ENCODE measurements at regions not wholly inside any gene's neighbourhood (a gene's known extent, or its start where the extent isn't known, plus 50 kb on each side); places are given as distances from the start of the nearest gene placed in this dataset.
A peak's percentile ranks its signal among the peaks of the same experiment; 100 is the strongest.

DNA sequence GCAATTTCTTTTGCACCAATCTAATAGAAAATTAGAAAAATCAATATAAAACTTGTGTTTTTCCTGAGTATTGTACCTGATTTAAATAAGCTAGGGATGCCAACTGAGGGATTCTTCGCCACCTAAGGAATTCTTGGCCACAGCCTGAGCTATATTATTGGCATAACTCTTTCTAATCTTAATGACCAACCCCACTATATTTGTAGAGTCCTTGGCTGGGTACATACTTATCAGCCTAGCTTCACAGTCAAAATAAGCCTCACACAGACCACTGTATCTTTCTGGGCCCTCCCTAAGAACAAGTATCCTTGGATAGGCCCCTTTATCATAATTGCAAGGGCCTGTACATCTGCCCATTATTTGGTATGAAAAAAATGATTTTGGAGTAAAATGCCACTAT is 247.1 kb downstream of the DUSP6 start:
- no peak overlapping the region for H3K4me3 ChIP-seq (replicated peaks; ENCODE audit: low read depth, low read length)
- TF ChIP-seq, protein P1, sequence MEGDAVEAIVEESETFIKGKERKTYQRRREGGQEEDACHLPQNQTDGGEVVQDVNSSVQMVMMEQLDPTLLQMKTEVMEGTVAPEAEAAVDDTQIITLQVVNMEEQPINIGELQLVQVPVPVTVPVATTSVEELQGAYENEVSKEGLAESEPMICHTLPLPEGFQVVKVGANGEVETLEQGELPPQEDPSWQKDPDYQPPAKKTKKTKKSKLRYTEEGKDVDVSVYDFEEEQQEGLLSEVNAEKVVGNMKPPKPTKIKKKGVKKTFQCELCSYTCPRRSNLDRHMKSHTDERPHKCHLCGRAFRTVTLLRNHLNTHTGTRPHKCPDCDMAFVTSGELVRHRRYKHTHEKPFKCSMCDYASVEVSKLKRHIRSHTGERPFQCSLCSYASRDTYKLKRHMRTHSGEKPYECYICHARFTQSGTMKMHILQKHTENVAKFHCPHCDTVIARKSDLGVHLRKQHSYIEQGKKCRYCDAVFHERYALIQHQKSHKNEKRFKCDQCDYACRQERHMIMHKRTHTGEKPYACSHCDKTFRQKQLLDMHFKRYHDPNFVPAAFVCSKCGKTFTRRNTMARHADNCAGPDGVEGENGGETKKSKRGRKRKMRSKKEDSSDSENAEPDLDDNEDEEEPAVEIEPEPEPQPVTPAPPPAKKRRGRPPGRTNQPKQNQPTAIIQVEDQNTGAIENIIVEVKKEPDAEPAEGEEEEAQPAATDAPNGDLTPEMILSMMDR (IDR thresholded peaks at IDR 0.05; ENCODE audit: low read length, missing control alignments): no peak
- no peak for DNase-seq (ENCODE audit: low read depth)

- TF ChIP-seq, protein P1 (IDR thresholded peaks at IDR 0.05; ENCODE audit: low read length, missing control alignments): no peak
- H3K4me3 ChIP-seq (replicated peaks; ENCODE audit: low read depth, low read length): no peak overlapping the region
- no peak for DNase-seq (ENCODE audit: low read depth)
These were observed 248.5 kb downstream of the DUSP6 start for GRCh38 chr12:89103831-89104230.

- TF ChIP-seq, protein P1 (IDR thresholded peaks at IDR 0.05; ENCODE audit: low read length, missing control alignments): no peak
- no peak overlapping the region for H3K4me3 ChIP-seq (replicated peaks; ENCODE audit: low read depth, low read length)
- DNase-seq (ENCODE audit: low read depth): no peak
These were observed 250.9 kb downstream of the DUSP6 start for GRCh38 chr12:89101440-89101839.

GRCh38 chr12:89098441-89099112 is 253.7 kb downstream of the DUSP6 start:
- TF ChIP-seq, protein P1 (IDR thresholded peaks at IDR 0.05; ENCODE audit: low read length, missing control alignments): no peak
- DNase-seq (ENCODE audit: low read depth): peak; percentile 42
- no peak overlapping the region for H3K4me3 ChIP-seq (replicated peaks; ENCODE audit: low read depth, low read length)

DNA sequence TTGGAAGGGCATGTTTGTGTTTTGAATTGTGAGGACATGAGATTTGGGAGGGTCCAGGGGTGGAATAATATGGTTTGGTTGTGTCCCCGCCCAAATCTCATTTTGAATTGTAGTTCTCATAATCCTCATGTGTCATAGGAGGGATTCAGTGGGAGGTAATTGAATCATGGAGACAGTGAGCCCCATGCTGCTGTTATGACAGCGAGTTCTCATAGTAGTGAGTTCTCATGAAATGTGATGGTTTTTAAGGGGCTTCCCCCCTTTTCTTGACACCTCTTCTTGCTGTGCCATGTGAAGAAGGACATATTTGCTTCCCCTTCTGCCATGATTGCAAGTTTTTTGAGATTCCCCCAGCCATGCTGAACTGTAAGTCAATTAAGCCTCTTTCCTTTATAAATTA is 260.0 kb downstream of the DUSP6 start:
- no peak overlapping the region for H3K4me3 ChIP-seq (replicated peaks; ENCODE audit: low read depth, low read length)
- DNase-seq (ENCODE audit: low read depth): no peak
- TF ChIP-seq, protein P1 (IDR thresholded peaks at IDR 0.05; ENCODE audit: low read length, missing control alignments): no peak

- TF ChIP-seq, protein P1 (IDR thresholded peaks at IDR 0.05; ENCODE audit: low read length, missing control alignments): no peak
- no peak overlapping the region for H3K4me3 ChIP-seq (replicated peaks; ENCODE audit: low read depth, low read length)
- DNase-seq (ENCODE audit: low read depth): no peak
These were observed 260.9 kb downstream of the DUSP6 start for GRCh38 chr12:89091293-89091841.

DNA sequence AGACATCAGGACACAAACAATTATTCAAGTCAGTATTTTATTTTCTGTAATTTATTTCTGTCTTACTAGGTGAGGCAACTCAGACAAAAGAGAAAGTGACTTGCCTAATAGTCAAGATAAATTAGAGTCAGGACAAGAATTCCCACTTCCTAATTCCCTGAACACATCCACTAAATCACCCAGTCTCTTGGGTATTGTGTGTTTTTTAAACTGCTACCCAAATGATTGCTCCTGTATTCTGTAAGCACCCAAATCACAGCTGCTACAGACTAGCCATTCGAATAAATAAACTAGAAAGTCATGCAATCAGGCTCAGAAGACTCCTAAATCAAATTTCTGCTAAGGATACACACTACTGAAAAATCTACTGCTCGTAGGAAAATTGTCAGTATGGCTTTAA is 263.0 kb downstream of the DUSP6 start:
- H3K4me3 ChIP-seq (replicated peaks; ENCODE audit: low read depth, low read length): no peak overlapping the region
- TF ChIP-seq, protein P1 (IDR thresholded peaks at IDR 0.05; ENCODE audit: low read length, missing control alignments): no peak
- no peak for DNase-seq (ENCODE audit: low read depth)
